PC-9 (cell line): ENCODE measurements at regions not wholly inside any gene's neighbourhood (a gene's known extent, or its start where the extent isn't known, plus 50 kb on each side); places are given as distances from the start of the nearest gene placed in this dataset.

Experiments used
- EZH2 ChIP-seq: fragments of 200-600 bp; sonication (generic); IDR thresholded peaks from 2 replicates; pipeline ENCODE4 v1.8.0; 2017; ENCODE audit warnings: antibody characterized with exemption, low read depth
- TF ChIP-seq, protein P1 (sequence below): fragments of 200-600 bp; sonication (generic); conservative IDR thresholded peaks from 2 replicates; pipeline ENCODE4 v1.6.1; 2017; ENCODE audit warnings: mixed run types, antibody characterized with exemption, mild to moderate bottlenecking, moderate library complexity

DNA sequence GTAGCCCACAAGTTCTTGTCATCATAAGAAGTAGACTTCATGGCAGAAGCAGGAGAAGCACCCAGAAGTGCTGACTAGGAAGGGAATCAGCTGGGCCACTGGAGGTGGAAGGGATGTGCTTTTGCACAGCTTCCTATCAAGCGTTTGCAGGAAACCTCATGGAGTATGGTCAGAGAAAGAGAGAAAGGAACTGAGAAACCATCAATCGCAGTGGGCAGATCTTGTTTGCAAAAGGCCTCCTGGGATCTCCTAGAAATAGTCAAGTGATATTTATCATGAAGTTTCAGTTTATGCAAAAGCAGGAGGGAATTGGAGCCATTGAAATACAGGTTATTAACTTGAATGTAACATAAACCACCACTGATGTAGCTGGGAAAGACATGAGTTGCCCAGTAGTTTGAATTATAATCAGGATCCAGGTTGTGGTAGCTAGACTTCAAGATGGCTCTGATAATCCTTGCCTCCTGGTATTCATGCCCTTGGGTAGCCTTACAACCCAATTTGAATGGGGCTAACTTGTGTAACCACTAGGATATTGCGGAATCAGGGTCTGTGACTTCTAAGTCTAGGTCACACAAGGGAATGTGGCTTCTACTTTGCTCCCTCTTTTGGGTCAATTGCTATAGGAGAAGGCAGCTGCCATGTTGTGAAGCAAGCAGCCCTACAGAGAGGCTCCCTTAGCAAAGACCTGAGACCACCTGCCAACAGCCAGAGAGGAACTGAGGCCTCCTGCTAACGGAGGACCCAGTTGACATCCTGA, 69.8 kb upstream of the TCF4 start:
- TF ChIP-seq, protein P1, sequence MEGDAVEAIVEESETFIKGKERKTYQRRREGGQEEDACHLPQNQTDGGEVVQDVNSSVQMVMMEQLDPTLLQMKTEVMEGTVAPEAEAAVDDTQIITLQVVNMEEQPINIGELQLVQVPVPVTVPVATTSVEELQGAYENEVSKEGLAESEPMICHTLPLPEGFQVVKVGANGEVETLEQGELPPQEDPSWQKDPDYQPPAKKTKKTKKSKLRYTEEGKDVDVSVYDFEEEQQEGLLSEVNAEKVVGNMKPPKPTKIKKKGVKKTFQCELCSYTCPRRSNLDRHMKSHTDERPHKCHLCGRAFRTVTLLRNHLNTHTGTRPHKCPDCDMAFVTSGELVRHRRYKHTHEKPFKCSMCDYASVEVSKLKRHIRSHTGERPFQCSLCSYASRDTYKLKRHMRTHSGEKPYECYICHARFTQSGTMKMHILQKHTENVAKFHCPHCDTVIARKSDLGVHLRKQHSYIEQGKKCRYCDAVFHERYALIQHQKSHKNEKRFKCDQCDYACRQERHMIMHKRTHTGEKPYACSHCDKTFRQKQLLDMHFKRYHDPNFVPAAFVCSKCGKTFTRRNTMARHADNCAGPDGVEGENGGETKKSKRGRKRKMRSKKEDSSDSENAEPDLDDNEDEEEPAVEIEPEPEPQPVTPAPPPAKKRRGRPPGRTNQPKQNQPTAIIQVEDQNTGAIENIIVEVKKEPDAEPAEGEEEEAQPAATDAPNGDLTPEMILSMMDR: no peak
- TF ChIP-seq EZH2: no peak
